ENCODE measurements at regions not wholly inside any gene's neighbourhood (a gene's known extent, or its start where the extent isn't known, plus 50 kb on each side); places are given as distances from the start of the nearest gene placed in this dataset.

DNA sequence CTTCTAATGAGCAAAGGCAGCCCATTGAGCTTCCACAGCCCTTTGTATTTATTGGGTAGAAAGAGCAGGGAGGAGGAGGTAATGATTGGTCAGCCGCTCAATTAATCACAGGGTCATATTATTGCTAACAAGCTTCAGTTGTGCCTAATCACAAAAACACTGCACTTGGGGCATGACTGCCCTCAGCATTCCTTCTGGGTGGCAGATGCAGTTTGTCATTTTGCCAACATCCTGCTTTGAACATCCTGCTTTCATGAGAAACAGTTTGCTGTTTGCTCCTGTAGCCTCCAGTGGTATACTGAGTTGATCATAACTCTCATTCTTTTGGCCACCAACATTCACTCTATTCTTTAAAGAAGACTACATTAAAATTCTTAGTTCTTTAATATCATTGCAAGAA, 462.9 kb upstream of the MIS18BP1 start:
- no peak overlapping the region for H2AFZ ChIP-seq (ENCODE audit: low read depth, low read length)
- no peak for ATAC-seq (ENCODE audit: insufficient read depth, low read depth)
- no peaks in the 10 kb centered on the region for H3K4me1 ChIP-seq (ENCODE audit: insufficient read depth, low read length)
- no peaks in the 10 kb centered on the region for H3K36me3 ChIP-seq (ENCODE audit: insufficient read depth, low read length)
- H3K27ac ChIP-seq (ENCODE audit: low read length), result no peak overlapping the region
- H4K20me1 ChIP-seq (ENCODE audit: insufficient read depth, low read length), result no peaks in the 10 kb centered on the region
- DNase-seq, result no peak
- H3K4me2 ChIP-seq (ENCODE audit: insufficient read depth, low read length), result no peak overlapping the region
- H3K79me2 ChIP-seq (ENCODE audit: insufficient read depth, low read length), result no peaks in the 10 kb centered on the region
- H3K9ac ChIP-seq (ENCODE audit: low read depth, low read length), result no peak overlapping the region
- H3K27me3 ChIP-seq (ENCODE audit: insufficient read depth, low read length, poor library complexity), result no peaks in the 10 kb centered on the region
- H3K4me3 ChIP-seq (ENCODE audit: low read depth in 1 of 2, low read length in 2 of 2), result no peak overlapping the region
- H3K9me3 ChIP-seq (ENCODE audit: insufficient read depth, low read length, severe bottlenecking), result no peaks in the 10 kb centered on the region
- TF ChIP-seq, protein P1, sequence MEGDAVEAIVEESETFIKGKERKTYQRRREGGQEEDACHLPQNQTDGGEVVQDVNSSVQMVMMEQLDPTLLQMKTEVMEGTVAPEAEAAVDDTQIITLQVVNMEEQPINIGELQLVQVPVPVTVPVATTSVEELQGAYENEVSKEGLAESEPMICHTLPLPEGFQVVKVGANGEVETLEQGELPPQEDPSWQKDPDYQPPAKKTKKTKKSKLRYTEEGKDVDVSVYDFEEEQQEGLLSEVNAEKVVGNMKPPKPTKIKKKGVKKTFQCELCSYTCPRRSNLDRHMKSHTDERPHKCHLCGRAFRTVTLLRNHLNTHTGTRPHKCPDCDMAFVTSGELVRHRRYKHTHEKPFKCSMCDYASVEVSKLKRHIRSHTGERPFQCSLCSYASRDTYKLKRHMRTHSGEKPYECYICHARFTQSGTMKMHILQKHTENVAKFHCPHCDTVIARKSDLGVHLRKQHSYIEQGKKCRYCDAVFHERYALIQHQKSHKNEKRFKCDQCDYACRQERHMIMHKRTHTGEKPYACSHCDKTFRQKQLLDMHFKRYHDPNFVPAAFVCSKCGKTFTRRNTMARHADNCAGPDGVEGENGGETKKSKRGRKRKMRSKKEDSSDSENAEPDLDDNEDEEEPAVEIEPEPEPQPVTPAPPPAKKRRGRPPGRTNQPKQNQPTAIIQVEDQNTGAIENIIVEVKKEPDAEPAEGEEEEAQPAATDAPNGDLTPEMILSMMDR (IDR thresholded peaks at IDR 0.05; ENCODE audit: borderline replicate concordance, extremely low read depth, low read length, poor library complexity, severe bottlenecking), result no peak
- no peak for TF ChIP-seq EZH2 (IDR thresholded peaks at IDR 0.05; ENCODE audit: borderline replicate concordance, low read depth, low read length, severe bottlenecking)

DNA sequence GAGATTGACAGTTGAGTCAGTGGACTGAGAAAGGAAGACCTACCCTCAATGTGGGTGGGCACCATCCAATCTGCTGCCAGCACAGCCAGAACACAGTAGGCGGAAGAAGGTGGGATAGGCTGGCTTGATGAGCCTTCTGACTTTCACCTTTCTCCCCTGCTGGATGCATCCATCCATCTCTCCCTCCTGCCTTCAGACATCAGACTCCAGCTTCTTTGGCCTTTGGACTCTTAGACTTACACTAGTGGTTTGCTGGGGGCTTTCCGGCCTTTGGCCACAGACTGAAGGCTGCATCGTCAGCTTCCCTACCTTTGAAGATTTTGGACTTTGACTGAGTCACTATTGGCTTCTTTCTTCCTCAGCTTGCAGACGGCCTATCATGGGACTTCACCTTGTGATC, 456.5 kb upstream of the MIS18BP1 start:
- ATAC-seq (ENCODE audit: insufficient read depth, low read depth) (no peak), DNase-seq (no peak)
- H3K79me2 ChIP-seq (ENCODE audit: insufficient read depth, low read length), result no peaks in the 10 kb centered on the region

DNA sequence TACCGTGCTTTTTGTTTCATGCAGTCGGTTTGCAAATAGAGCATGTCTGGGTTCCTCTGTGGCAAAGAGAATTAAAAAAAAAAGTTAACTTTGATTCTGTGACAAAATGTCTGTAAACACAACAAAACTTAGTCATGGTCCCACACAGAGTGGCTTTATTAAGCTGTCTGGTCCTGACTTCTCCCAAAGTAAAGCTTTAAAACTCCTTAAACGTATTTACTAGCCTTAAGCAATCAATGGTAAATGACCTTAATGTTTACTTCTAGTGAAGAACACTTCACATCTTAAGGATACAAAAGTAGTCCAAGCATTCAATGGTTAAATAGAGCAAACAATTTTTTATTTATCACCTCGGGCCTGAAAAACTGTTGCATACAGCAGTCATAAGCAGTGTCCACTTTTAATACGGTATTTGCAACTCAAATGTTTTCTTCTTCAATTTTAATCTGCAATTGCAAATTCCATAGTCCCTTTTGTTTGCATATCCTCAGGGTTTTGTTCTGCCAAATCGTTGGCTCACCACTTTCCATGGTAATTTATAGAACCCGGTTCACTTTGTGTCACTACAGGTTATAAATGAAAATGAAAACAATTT, 453.0 kb upstream of the MIS18BP1 start:
- H3K4me1 ChIP-seq (ENCODE audit: insufficient read depth, low read length), result no peaks in the 10 kb centered on the region
- H3K4me2 ChIP-seq (ENCODE audit: insufficient read depth, low read length), result no peak overlapping the region
- H3K9ac ChIP-seq (ENCODE audit: low read depth, low read length), result no peak overlapping the region
- no peaks in the 10 kb centered on the region for H3K79me2 ChIP-seq (ENCODE audit: insufficient read depth, low read length)
- no peaks in the 10 kb centered on the region for H3K36me3 ChIP-seq (ENCODE audit: insufficient read depth, low read length)
- H3K27ac ChIP-seq (ENCODE audit: low read length), result no peak overlapping the region
- no peak overlapping the region for H3K4me3 ChIP-seq (ENCODE audit: low read depth in 1 of 2, low read length in 2 of 2)
- no peaks in the 10 kb centered on the region for H4K20me1 ChIP-seq (ENCODE audit: insufficient read depth, low read length)
- no peak for DNase-seq
- TF ChIP-seq, protein P1 (IDR thresholded peaks at IDR 0.05; ENCODE audit: borderline replicate concordance, extremely low read depth, low read length, poor library complexity, severe bottlenecking), result no peak
- no peak for TF ChIP-seq EZH2 (IDR thresholded peaks at IDR 0.05; ENCODE audit: borderline replicate concordance, low read depth, low read length, severe bottlenecking)
- ATAC-seq (ENCODE audit: insufficient read depth, low read depth), result no peak
- H2AFZ ChIP-seq (ENCODE audit: low read depth, low read length), result no peak overlapping the region
- H3K9me3 ChIP-seq (ENCODE audit: insufficient read depth, low read length, severe bottlenecking), result no peaks in the 10 kb centered on the region
- no peaks in the 10 kb centered on the region for H3K27me3 ChIP-seq (ENCODE audit: insufficient read depth, low read length, poor library complexity)

More for the DNA sequence above, 456.5 kb upstream of the MIS18BP1 start:
- Histone ChIP-seq H3K9ac (ENCODE audit: low read depth, low read length) (no peak overlapping the region), H3K4me3 (ENCODE audit: low read depth in 1 of 2, low read length in 2 of 2) (no peak overlapping the region), H3K36me3 (ENCODE audit: insufficient read depth, low read length) (no peaks in the 10 kb centered on the region), H4K20me1 (ENCODE audit: insufficient read depth, low read length) (no peaks in the 10 kb centered on the region), H3K4me2 (ENCODE audit: insufficient read depth, low read length) (no peak overlapping the region), H3K27ac (ENCODE audit: low read length) (no peak overlapping the region), H3K4me1 (ENCODE audit: insufficient read depth, low read length) (no peaks in the 10 kb centered on the region), H3K27me3 (ENCODE audit: insufficient read depth, low read length, poor library complexity) (no peaks in the 10 kb centered on the region), H3K9me3 (ENCODE audit: insufficient read depth, low read length, severe bottlenecking) (no peaks in the 10 kb centered on the region), H2AFZ (ENCODE audit: low read depth, low read length) (no peak overlapping the region)
- TF ChIP-seq, protein P1 (IDR thresholded peaks at IDR 0.05; ENCODE audit: borderline replicate concordance, extremely low read depth, low read length, poor library complexity, severe bottlenecking), result no peak
- no peak for TF ChIP-seq EZH2 (IDR thresholded peaks at IDR 0.05; ENCODE audit: borderline replicate concordance, low read depth, low read length, severe bottlenecking)
